IMR-90 (cell line): ENCODE measurements at regions not wholly inside any gene's neighbourhood (a gene's known extent, or its start where the extent isn't known, plus 50 kb on each side); places are given as distances from the start of the nearest gene placed in this dataset.

Source experiments
- ATAC-seq: fragments of 200-7000 bp; cut with Tn5 transposase; 2 replicates; pipeline ENCODE4 v1.9.1; 2020; ENCODE audit warnings: low read depth, mild to moderate bottlenecking, moderate library complexity
- BruUV-seq: library from RNA; stranded (reverse); fragments of 400-500 nt; replicated peaks from 2 replicates; lab custom pipeline; 2021; lab: Mats Ljungman, UMichigan
- CTCF ChIA-PET: fragments of 300-600 bp; formaldehyde crosslinking; extraction: SDS; loops from one replicate; lab custom pipeline; 2021; ENCODE audit warnings: antibody characterized with exemption; lab: Yijun Ruan, JAX
- POLR2A ChIA-PET: fragments of 300-600 bp; sonication (Branson Sonifier 250); formaldehyde crosslinking; loops from one replicate; lab custom pipeline; 2022; ENCODE audit warnings: antibody characterized with exemption; ENCODE audit not compliant: unreplicated experiment; lab: Charles Lee
- DNase-seq: peaks from one replicate; pipeline ENCODE4 v3.0.0; 2013
- H2AFZ ChIP-seq: replicated peaks from 2 replicates; pipeline ENCODE3; 2013; ENCODE audit warnings: low read length, mild to moderate bottlenecking; ENCODE audit not compliant: poor library complexity
- H2AK5ac ChIP-seq: 2 replicates; pipeline ENCODE4 v1.6.1; 2013; ENCODE audit warnings: low read depth, low read length, inconsistent platforms
- H2AK9ac ChIP-seq: replicated peaks from 2 replicates; pipeline ENCODE3; 2013; ENCODE audit warnings: mild to moderate bottlenecking, low read depth, low read length, moderate library complexity; ENCODE audit not compliant: poor library complexity
- H2BK120ac ChIP-seq: 2 replicates; pipeline ENCODE4 v1.6.1; 2013; ENCODE audit warnings: low read depth, low read length, inconsistent platforms
- H2BK15ac ChIP-seq: 3 replicates; pipeline ENCODE4 v1.6.1; 2013; ENCODE audit warnings: low read depth, low read length, inconsistent platforms
- H2BK20ac ChIP-seq: 2 replicates; pipeline ENCODE4 v1.6.1; 2013; ENCODE audit warnings: low read depth, mild to moderate bottlenecking, inconsistent platforms, low read length, moderate library complexity
- H2BK5ac ChIP-seq: 2 replicates; pipeline ENCODE4 v1.6.1; 2013; ENCODE audit warnings: mild to moderate bottlenecking, low read depth, low read length, inconsistent platforms; ENCODE audit not compliant: poor library complexity, severe bottlenecking
- H3K14ac ChIP-seq: replicated peaks from 2 replicates; pipeline ENCODE4 v1.6.1; 2013; ENCODE audit warnings: low read depth, low read length, inconsistent platforms
- H3K18ac ChIP-seq: 2 replicates; pipeline ENCODE4 v1.6.1; 2013; ENCODE audit warnings: low read depth, low read length, control low read depth
- H3K23ac ChIP-seq: 2 replicates; pipeline ENCODE4 v1.6.1; 2013; ENCODE audit warnings: low read depth, low read length, inconsistent platforms
- H3K27ac ChIP-seq: 2 replicates; pipeline ENCODE4 v1.5.1; 2013; ENCODE audit warnings: mild to moderate bottlenecking, control low read depth, low read length; ENCODE audit not compliant: insufficient read depth
- H3K27me3 ChIP-seq: 2 replicates; pipeline ENCODE4 v1.6.1; 2013; ENCODE audit warnings: low read length; ENCODE audit not compliant: control insufficient read depth, insufficient read depth
- H3K36me3 ChIP-seq: 2 replicates; pipeline ENCODE4 v1.6.1; 2013; ENCODE audit warnings: low read length, mixed read lengths; ENCODE audit not compliant: control insufficient read depth, insufficient read depth
- H3K4ac ChIP-seq: 2 replicates; pipeline ENCODE4 v1.6.1; 2013; ENCODE audit warnings: low read depth, low read length, inconsistent platforms
- H3K4me1 ChIP-seq: 2 replicates; pipeline ENCODE4 v1.6.1; 2013; ENCODE audit warnings: low read length, mixed read lengths; ENCODE audit not compliant: control insufficient read depth, insufficient read depth
- H3K4me2 ChIP-seq: 2 replicates; pipeline ENCODE4 v1.6.1; 2013; ENCODE audit warnings: low read depth, mild to moderate bottlenecking, control low read depth, low read length, moderate library complexity
- H3K4me3 ChIP-seq: 2 replicates; pipeline ENCODE4 v1.5.1; 2013; ENCODE audit warnings: low read depth, mild to moderate bottlenecking, control low read depth, low read length, moderate library complexity; ENCODE audit not compliant: insufficient read depth
- H3K56ac ChIP-seq: 2 replicates; pipeline ENCODE4 v1.6.1; 2013; ENCODE audit warnings: low read length, inconsistent platforms; ENCODE audit not compliant: insufficient read depth; ENCODE audit errors: extremely low read depth
- H3K79me1 ChIP-seq, 2 experiments: 2 replicates each; pipeline ENCODE4 v1.6.1; 2013; ENCODE audit warnings: low read length in 2 of 2, inconsistent platforms in 1 of 2, low read depth in 1 of 2
- H3K9ac ChIP-seq: 2 replicates; pipeline ENCODE4 v1.6.1; 2013; ENCODE audit warnings: low read depth, low read length, control low read depth
- H3K9me1 ChIP-seq: 2 replicates; pipeline ENCODE4 v1.6.1; 2013; ENCODE audit warnings: low read length, inconsistent platforms; ENCODE audit not compliant: insufficient read depth
- H3K9me3 ChIP-seq: 2 replicates; pipeline ENCODE4 v1.6.1; 2013; ENCODE audit warnings: low read length; ENCODE audit not compliant: control insufficient read depth, insufficient read depth
- H4K20me1 ChIP-seq: 2 replicates; pipeline ENCODE4 v1.6.1; 2013; ENCODE audit warnings: low read length, inconsistent platforms; ENCODE audit not compliant: insufficient read depth
- H4K5ac ChIP-seq: 2 replicates; pipeline ENCODE4 v1.6.1; 2013; ENCODE audit warnings: mild to moderate bottlenecking, low read depth, low read length, control low read depth
- H4K8ac ChIP-seq, 2 experiments: 2 replicates each; pipeline ENCODE4 v1.6.1; 2013; ENCODE audit warnings: low read depth in 2 of 2, low read length in 2 of 2, control low read depth in 1 of 2, inconsistent platforms in 1 of 2
- H4K91ac ChIP-seq: 2 replicates; pipeline ENCODE4 v1.6.1; 2013; ENCODE audit warnings: low read depth, low read length, inconsistent platforms; ENCODE audit not compliant: insufficient read depth
- BHLHE40 ChIP-seq: fragments of 150-350 bp; IDR thresholded peaks from 2 replicates; pipeline ENCODE4 v1.6.1; 2016; ENCODE audit warnings: mild to moderate bottlenecking, low read depth, low read length
- CEBPB ChIP-seq: IDR thresholded peaks from 2 replicates; pipeline ENCODE4 v1.6.1; 2012; ENCODE audit warnings: low read depth, low read length, improper control_type of control experiment
- CHD1 ChIP-seq: IDR thresholded peaks from 2 replicates; pipeline ENCODE4 v1.6.1; 2012; ENCODE audit warnings: low read depth, low read length, improper control_type of control experiment
- CTCF ChIP-seq: conservative IDR thresholded peaks from 2 replicates; pipeline ENCODE4 v1.5.1; 2012; ENCODE audit warnings: mild to moderate bottlenecking, low read depth, low read length, improper control_type of control experiment
- ELK1 ChIP-seq: fragments of 150-350 bp; IDR thresholded peaks from 2 replicates; pipeline ENCODE4 v1.6.1; 2016; ENCODE audit warnings: low read depth, mild to moderate bottlenecking, low read length, moderate library complexity, borderline replicate concordance
- FOS ChIP-seq: fragments of 150-350 bp; IDR thresholded peaks from 2 replicates; pipeline ENCODE4 v1.6.1; 2016; ENCODE audit warnings: low read depth, low read length
- MAFK ChIP-seq: IDR thresholded peaks from 2 replicates; pipeline ENCODE4 v1.6.1; 2012; ENCODE audit warnings: low read depth, low read length, improper control_type of control experiment
- MAZ ChIP-seq: IDR thresholded peaks from 2 replicates; pipeline ENCODE4 v1.6.1; 2012; ENCODE audit warnings: low read depth, mild to moderate bottlenecking, low read length, improper control_type of control experiment, moderate library complexity, borderline replicate concordance
- MXI1 ChIP-seq: IDR thresholded peaks from 2 replicates; pipeline ENCODE4 v1.6.1; 2012; ENCODE audit warnings: low read depth, mild to moderate bottlenecking, low read length, moderate library complexity, borderline replicate concordance
- NFE2L2 ChIP-seq: fragments of 150-350 bp; IDR thresholded peaks from 2 replicates; pipeline ENCODE4 v1.6.1; 2016; ENCODE audit warnings: low read depth, mild to moderate bottlenecking, low read length
- POLR2A ChIP-seq: IDR thresholded peaks from 2 replicates; pipeline ENCODE4 v1.6.1; 2012; ENCODE audit warnings: mild to moderate bottlenecking, low read depth, low read length
- RAD21 ChIP-seq: IDR thresholded peaks from 2 replicates; pipeline ENCODE4 v1.6.1; 2012; ENCODE audit warnings: low read length, improper control_type of control experiment
- RCOR1 ChIP-seq: IDR thresholded peaks from 2 replicates; pipeline ENCODE4 v1.6.1; 2012; ENCODE audit warnings: mild to moderate bottlenecking, low read length, improper control_type of control experiment; ENCODE audit not compliant: insufficient replicate concordance
- RFX5 ChIP-seq: IDR thresholded peaks from 2 replicates; pipeline ENCODE4 v1.8.0; 2012; ENCODE audit warnings: low read depth, mild to moderate bottlenecking, low read length, moderate library complexity
- SMC3 ChIP-seq: fragments of 150-350 bp; IDR thresholded peaks from 2 replicates; pipeline ENCODE4 v1.6.1; 2016; ENCODE audit warnings: low read depth, mild to moderate bottlenecking, antibody characterized with exemption, low read length, moderate library complexity
- USF2 ChIP-seq: fragments of 150-350 bp; IDR thresholded peaks from 2 replicates; pipeline ENCODE4 v1.6.1; 2017; ENCODE audit warnings: mild to moderate bottlenecking, antibody characterized with exemption, low read length, low read depth
- WGBS, 2 experiments: methylation state at CpG; one replicate each; pipeline versions ENCODE4 v1.1.5 to v1.1.7; 2013; ENCODE audit warnings: missing lambda C conversion rate in 2 of 2; ENCODE audit not compliant: insufficient read length in 1 of 2; ENCODE audit errors: extremely low coverage in 2 of 2; 5-methylcytosine and 5-hydroxymethylcytosine counted together
- dilution Hi-C: fragments of 300-500 bp; cut with HindIII; formaldehyde crosslinking; loops from one replicate; pipeline ENCODE4 v1.14.3; 2018; ENCODE audit warnings: low sequenced_read_pairs; ENCODE audit not compliant: unreplicated experiment
- in situ Hi-C: fragments of 300-500 bp; cut with MboI; formaldehyde crosslinking; loops from 3 replicates; pipeline ENCODE4 v1.14.3; 2019; ENCODE audit warnings: low sequenced_read_pairs, inconsistent platforms, mixed read lengths
- intact Hi-C: fragments of 100-400 bp; cut with micrococcal nuclease; formaldehyde crosslinking; loops from 2 replicates; pipeline ENCODE4 v1.10.0; 2022

GRCh38 chr16:8346294-8346693, 244.0 kb downstream of the TMEM114 start:
- H3K4ac ChIP-seq, result no peak overlapping the region
- H3K23ac ChIP-seq, result no peak overlapping the region
- intact Hi-C loops (no loop called here), in situ Hi-C loops (no loop called here), dilution Hi-C loops (no loop called here)
- no peaks in the 10 kb centered on the region for H3K4me1 ChIP-seq
- H3K18ac ChIP-seq, result no peak overlapping the region
- H3K14ac ChIP-seq, result no peak overlapping the region
- H3K36me3 ChIP-seq, result no peaks in the 10 kb centered on the region
- H3K9me1 ChIP-seq, result no peaks in the 10 kb centered on the region
- H3K4me2 ChIP-seq, result no peak overlapping the region
- ATAC-seq, result no peak
- H3K27ac ChIP-seq, result no peak overlapping the region
- H4K91ac ChIP-seq, result no peak overlapping the region
- H2AFZ ChIP-seq, result no peak overlapping the region
- no peaks in the 10 kb centered on the region for H4K20me1 ChIP-seq
- no CpG with 5 or more reads among the region's 3 CpGs for WGBS, 2 experiments
- no peaks in the 10 kb centered on the region for H3K27me3 ChIP-seq
- H2BK20ac ChIP-seq, result no peak overlapping the region
- no TSS peak for BruUV-seq
- H2AK5ac ChIP-seq, result no peak overlapping the region
- TF ChIP-seq BHLHE40 (no peak), FOS (no peak), CTCF (no peak), POLR2A (no peak), MAZ (no peak), CHD1 (no peak), RFX5 (no peak), RAD21 (no peak), RCOR1 (no peak), NFE2L2 (no peak), CEBPB (no peak), MXI1 (no peak), MAFK (no peak), SMC3 (no peak), USF2 (no peak), ELK1 (no peak)
- H4K5ac ChIP-seq, result no peak overlapping the region
- POLR2A ChIA-PET, result no interaction called here
- no peak for DNase-seq
- H2BK15ac ChIP-seq, result no peak overlapping the region
- H3K9me3 ChIP-seq, result peaks cover 13% of the 10 kb centered on the region
- no peak overlapping the region for H2AK9ac ChIP-seq
- no peak overlapping the region for H2BK5ac ChIP-seq
- H3K9ac ChIP-seq, result no peak overlapping the region
- CTCF ChIA-PET, result no interaction called here
- no peak overlapping the region for H3K4me3 ChIP-seq
- no peak overlapping the region for H4K8ac ChIP-seq
- H3K79me1 ChIP-seq, result no peaks in the 10 kb centered on the region
- no peak overlapping the region for H3K56ac ChIP-seq
- no peak overlapping the region for H2BK120ac ChIP-seq
